ENCODE measurements at regions not wholly inside any gene's neighbourhood (a gene's known extent, or its start where the extent isn't known, plus 50 kb on each side); places are given as distances from the start of the nearest gene placed in this dataset.

DNA sequence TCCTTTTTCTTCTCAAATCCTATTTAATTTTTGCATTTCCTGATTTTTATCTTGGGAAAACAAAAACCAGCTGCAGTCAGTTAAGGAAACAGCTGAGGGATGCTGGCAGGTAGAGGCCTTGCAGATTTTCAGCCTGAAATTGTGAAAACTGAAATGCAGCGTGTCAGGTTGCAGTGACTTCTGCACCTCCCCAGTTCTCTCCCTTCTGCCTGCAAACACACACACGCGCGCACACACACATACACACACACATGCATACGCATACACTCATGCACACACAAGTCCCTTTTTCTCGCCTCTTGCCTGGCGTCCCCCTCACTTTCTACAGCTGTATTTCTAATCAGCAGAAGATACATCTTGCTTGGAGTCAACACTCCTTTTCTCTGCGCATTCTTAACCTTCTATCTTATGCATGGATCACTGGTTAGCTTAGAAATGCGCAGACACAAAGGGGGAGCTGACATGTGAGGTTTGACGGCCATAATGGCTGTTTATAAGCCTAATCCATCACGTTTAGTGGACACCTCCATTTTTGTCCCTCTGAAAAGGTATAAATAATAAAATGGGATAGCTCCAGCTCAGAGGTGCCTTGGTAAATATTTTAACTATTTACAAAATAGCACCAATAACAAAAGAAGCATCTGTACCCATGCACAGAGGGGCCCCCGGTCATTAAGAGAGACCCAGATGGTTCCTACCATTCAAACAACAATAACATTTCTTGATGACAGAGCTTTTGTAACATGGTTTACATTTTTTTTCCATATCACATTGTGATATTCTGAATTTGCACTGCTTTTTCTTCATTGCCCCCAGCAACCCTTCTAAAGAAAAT, 392.1 kb upstream of the SALL1 start:
- ChIA-PET CTCF (interaction anchor here (0.8 to 1.4 kb wide), 2 partner anchors 9 to 13 kb away, joined by 3 to 4 read pairs; no protein-coding TSS in a partner anchor), POLR2A (no interaction called here)
- DNase-seq (ENCODE audit: extremely low spot score): no peak
- TF ChIP-seq, protein P1, sequence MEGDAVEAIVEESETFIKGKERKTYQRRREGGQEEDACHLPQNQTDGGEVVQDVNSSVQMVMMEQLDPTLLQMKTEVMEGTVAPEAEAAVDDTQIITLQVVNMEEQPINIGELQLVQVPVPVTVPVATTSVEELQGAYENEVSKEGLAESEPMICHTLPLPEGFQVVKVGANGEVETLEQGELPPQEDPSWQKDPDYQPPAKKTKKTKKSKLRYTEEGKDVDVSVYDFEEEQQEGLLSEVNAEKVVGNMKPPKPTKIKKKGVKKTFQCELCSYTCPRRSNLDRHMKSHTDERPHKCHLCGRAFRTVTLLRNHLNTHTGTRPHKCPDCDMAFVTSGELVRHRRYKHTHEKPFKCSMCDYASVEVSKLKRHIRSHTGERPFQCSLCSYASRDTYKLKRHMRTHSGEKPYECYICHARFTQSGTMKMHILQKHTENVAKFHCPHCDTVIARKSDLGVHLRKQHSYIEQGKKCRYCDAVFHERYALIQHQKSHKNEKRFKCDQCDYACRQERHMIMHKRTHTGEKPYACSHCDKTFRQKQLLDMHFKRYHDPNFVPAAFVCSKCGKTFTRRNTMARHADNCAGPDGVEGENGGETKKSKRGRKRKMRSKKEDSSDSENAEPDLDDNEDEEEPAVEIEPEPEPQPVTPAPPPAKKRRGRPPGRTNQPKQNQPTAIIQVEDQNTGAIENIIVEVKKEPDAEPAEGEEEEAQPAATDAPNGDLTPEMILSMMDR (IDR thresholded peaks at IDR 0.05; ENCODE audit: control extremely low read depth, extremely low read depth, low read depth, missing control alignments): no peak

DNA sequence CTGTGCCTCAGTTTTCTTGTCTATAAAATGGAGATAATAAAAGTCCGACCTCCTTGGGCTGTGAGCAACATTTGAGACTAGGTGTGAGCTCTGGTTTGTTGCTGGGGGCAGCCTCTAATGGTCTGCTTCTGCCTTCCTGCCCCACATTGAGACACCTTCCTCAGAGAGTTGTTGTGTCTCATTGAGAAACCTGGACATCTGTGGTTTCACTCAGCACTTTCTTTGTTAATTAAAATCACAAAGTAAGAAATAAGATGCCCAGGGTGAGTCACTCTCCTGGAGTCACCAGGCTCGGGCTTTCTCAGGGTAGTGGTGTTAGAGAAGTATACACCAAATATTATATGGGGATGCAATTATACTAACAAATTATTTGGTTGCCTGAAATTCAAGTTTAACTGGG, 389.2 kb upstream of the SALL1 start:
- POLR2A ChIA-PET: no interaction called here
- no peak for DNase-seq (ENCODE audit: extremely low spot score)
- CTCF ChIA-PET: no interaction called here
- TF ChIP-seq, protein P1 (IDR thresholded peaks at IDR 0.05; ENCODE audit: control extremely low read depth, extremely low read depth, low read depth, missing control alignments): no peak

DNA sequence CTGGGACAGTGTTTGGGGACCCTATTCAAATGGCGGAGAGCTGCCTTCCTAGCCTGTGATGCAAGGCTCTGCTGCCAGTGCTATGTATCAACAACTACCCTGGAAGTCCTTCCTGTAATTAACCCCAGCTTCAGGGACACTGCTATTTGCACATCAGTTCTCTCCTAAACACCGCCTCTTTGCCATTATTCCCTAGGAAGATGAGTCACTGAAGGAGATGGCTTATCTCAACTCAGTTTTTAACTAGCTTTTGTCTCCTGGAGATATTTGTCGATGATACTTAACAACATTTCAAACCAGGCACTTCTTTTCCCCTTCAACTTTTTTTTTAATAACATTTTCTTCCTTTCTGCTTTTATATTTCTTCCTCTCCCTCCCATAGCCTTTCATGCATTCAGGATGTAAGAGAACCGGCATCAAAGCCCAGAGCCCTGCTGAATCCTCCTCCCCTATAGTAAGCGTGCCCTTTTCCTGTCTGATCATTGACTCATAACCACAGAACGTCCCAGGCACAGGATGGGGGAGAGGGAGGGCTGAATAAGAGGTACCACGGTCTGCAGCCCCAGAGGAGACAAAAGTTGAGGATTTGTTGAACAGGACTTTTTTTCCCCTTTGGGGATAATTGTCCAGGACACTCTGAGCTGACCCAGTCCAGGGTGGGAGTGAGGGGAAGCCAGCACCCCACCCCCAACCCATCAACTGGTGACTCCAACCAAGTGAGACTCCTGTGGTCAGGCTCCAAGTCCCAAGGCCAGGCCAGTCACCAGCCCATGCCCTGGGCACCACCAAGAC, 387.8 kb upstream of the SALL1 start:
- ChIA-PET CTCF (no interaction called here), POLR2A (no interaction called here)
- TF ChIP-seq, protein P1 (IDR thresholded peaks at IDR 0.05; ENCODE audit: control extremely low read depth, extremely low read depth, low read depth, missing control alignments): no peak
- no peak for DNase-seq (ENCODE audit: extremely low spot score)

DNA sequence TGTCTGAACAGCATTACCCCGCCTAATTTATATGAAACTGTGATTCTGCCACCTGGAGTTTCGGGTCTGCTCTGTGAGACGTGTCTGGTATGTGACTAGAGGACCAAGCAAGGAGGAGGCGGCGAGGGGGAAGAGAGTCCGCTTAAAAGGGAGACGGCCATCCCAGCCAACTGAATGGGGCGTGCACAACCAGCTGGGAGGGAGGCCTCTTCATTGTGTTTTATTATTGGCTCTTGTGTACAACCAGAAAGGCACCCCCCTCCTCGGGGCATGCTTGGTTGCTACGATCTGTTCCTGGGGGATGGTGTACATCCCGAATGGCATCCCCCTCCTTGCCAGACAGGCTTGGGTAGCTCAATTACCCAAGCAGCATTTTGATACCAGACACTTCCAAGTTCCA, 384.5 kb upstream of the SALL1 start:
- ChIA-PET POLR2A (no interaction called here), CTCF (no interaction called here)
- TF ChIP-seq, protein P1 (IDR thresholded peaks at IDR 0.05; ENCODE audit: control extremely low read depth, extremely low read depth, low read depth, missing control alignments): no peak
- no peak for DNase-seq (ENCODE audit: extremely low spot score)

DNA sequence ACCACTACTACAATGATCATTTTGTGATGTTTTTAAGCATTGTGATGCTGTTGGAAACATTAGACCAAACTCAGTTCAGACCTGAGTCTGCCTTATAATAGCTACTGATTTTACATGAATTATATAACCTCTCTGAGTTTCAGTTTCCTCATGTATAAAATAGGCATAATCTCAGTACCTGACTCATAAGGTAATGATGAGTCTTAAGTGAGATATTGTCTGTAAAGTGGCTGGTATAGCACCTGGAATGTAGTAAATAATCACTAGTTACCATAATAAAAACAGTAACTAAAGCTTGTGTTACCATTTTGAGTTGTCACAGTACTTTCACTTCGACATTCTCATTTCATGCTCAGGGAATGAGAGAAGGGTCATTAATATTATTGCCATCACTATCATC, 381.5 kb upstream of the SALL1 start:
- POLR2A ChIA-PET: no interaction called here

DNA sequence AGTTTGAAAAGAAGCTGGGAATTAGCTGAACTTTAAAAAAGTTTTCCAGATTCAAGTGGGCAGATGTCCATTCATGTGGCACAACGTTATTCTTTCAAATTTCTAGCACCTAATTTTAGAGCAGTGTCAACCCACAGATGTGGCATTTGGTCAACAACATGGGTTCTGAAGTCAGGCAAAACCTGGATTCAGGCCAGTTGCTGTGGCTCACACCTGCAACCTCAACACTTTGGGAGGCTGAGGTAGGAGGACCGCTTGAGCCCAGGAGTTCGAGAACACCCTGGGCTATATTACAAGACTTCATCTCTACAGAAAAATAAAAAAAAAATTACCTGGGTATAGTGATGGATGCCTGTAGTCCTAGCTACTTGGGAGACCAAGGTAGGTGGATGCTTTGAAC, 380.2 kb upstream of the SALL1 start:
- TF ChIP-seq, protein P1 (IDR thresholded peaks at IDR 0.05; ENCODE audit: control extremely low read depth, extremely low read depth, low read depth, missing control alignments): no peak
- POLR2A ChIA-PET: no interaction called here
- CTCF ChIA-PET: interaction anchor here (0.8 to 1.4 kb wide), 2 partner anchors 12 to 24 kb away, joined by 3 to 5 read pairs; no protein-coding TSS in a partner anchor
- no peak for DNase-seq (ENCODE audit: extremely low spot score)

More for the DNA sequence above, 381.5 kb upstream of the SALL1 start:
- DNase-seq (ENCODE audit: extremely low spot score): no peak
- CTCF ChIA-PET: no interaction called here
- TF ChIP-seq, protein P1 (IDR thresholded peaks at IDR 0.05; ENCODE audit: control extremely low read depth, extremely low read depth, low read depth, missing control alignments): no peak

Data from GM10248 (cell line).